Loucy (cell line): ENCODE measurements at regions not wholly inside any gene's neighbourhood (a gene's known extent, or its start where the extent isn't known, plus 50 kb on each side); places are given as distances from the start of the nearest gene placed in this dataset.

Experiments
- H2AFZ ChIP-seq: fragments of 200-600 bp; sonication (generic); 2 replicates; pipeline ENCODE4 v1.6.0; 2016; ENCODE audit warnings: antibody characterized with exemption, mild to moderate bottlenecking, low read length, moderate library complexity
- H3F3A ChIP-seq: fragments of 200-600 bp; 2 replicates; pipeline ENCODE4 v1.6.0; 2016; ENCODE audit warnings: antibody characterized with exemption, low read depth, mild to moderate bottlenecking
- H3K27me3 ChIP-seq: fragments of 200-600 bp; sonication (generic); 2 replicates; pipeline ENCODE4 v1.6.1; 2014; ENCODE audit warnings: low read length, mild to moderate bottlenecking; ENCODE audit not compliant: insufficient read depth, poor library complexity, severe bottlenecking
- H3K36me3 ChIP-seq: fragments of 200-600 bp; sonication (generic); 2 replicates; pipeline ENCODE4 v1.6.1; 2016; ENCODE audit warnings: low read length; ENCODE audit not compliant: insufficient read depth
- H3K4me1 ChIP-seq: fragments of 200-600 bp; sonication (generic); 2 replicates; pipeline ENCODE4 v1.5.1; 2014; ENCODE audit warnings: low read length, mild to moderate bottlenecking; ENCODE audit not compliant: insufficient read depth, poor library complexity, severe bottlenecking
- H3K4me2 ChIP-seq: fragments of 200-600 bp; sonication (generic); 2 replicates; pipeline ENCODE4 v1.6.0; 2014; ENCODE audit warnings: antibody characterized with exemption, low read length, low read depth, mild to moderate bottlenecking; ENCODE audit not compliant: poor library complexity, severe bottlenecking
- H3K4me3 ChIP-seq: fragments of 200-600 bp; sonication (generic); 2 replicates; pipeline ENCODE4 v1.5.1; 2014; ENCODE audit warnings: low read length, mild to moderate bottlenecking, mixed read lengths; ENCODE audit not compliant: poor library complexity, severe bottlenecking
- H3K79me2 ChIP-seq: fragments of 200-600 bp; sonication (generic); 2 replicates; pipeline ENCODE4 v1.6.1; 2014; ENCODE audit warnings: low read length; ENCODE audit not compliant: insufficient read depth
- H3K9ac ChIP-seq: fragments of 200-600 bp; sonication (generic); 2 replicates; pipeline ENCODE4 v1.6.0; 2014; ENCODE audit warnings: mild to moderate bottlenecking, low read depth, low read length, moderate library complexity; ENCODE audit not compliant: poor library complexity, severe bottlenecking
- H3K9me2 ChIP-seq: fragments of 200-600 bp; sonication (generic); replicated peaks from 2 replicates; pipeline ENCODE4 v1.6.1; 2016; ENCODE audit warnings: low read depth, low read length, mixed read lengths
- H3K9me3 ChIP-seq: fragments of 200-600 bp; sonication (generic); 2 replicates; pipeline ENCODE4 v1.6.1; 2014; ENCODE audit warnings: mild to moderate bottlenecking, antibody characterized with exemption, low read length, low read depth; ENCODE audit not compliant: insufficient read depth
- H4K20me1 ChIP-seq: fragments of 200-600 bp; sonication (generic); 2 replicates; pipeline ENCODE4 v1.6.0; 2014; ENCODE audit warnings: antibody characterized with exemption, low read length, mild to moderate bottlenecking; ENCODE audit not compliant: insufficient read depth, poor library complexity, severe bottlenecking
- EZH2phosphoT487 ChIP-seq: fragments of 200-600 bp; IDR thresholded peaks from 2 replicates; pipeline ENCODE4 v1.6.1; 2018; ENCODE audit warnings: antibody characterized with exemption, mild to moderate bottlenecking, moderate library complexity, borderline replicate concordance
- TF ChIP-seq, protein P1 (sequence below): fragments of 200-600 bp; sonication (generic); conservative IDR thresholded peaks from 2 replicates; pipeline ENCODE4 v1.5.1; 2014; ENCODE audit warnings: mild to moderate bottlenecking, antibody characterized with exemption, low read length

DNA sequence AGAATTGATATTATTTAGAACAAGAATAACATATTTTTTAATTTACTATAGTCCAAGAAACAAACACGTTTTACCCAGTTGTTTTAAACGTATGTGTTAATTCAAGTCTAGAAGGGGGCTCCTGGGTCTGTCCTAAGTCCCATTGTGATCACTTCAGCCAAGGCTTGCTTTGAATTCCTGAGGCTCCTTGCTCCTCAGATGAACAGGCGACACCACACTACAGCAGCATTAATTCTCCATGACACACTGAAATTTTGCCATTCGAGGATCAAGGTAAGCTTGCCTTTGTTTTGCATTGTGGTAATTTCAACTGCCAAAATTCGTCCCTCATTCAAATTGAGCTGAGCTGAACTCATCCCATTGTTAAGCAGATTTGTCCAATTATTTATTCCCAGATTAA, 1442.6 kb downstream of the SLITRK5 start:
- no peaks in the 10 kb centered on the region for H3K9me2 ChIP-seq
- H2AFZ ChIP-seq = no peak overlapping the region
- no peaks in the 10 kb centered on the region for H3K27me3 ChIP-seq
- TF ChIP-seq, protein P1, sequence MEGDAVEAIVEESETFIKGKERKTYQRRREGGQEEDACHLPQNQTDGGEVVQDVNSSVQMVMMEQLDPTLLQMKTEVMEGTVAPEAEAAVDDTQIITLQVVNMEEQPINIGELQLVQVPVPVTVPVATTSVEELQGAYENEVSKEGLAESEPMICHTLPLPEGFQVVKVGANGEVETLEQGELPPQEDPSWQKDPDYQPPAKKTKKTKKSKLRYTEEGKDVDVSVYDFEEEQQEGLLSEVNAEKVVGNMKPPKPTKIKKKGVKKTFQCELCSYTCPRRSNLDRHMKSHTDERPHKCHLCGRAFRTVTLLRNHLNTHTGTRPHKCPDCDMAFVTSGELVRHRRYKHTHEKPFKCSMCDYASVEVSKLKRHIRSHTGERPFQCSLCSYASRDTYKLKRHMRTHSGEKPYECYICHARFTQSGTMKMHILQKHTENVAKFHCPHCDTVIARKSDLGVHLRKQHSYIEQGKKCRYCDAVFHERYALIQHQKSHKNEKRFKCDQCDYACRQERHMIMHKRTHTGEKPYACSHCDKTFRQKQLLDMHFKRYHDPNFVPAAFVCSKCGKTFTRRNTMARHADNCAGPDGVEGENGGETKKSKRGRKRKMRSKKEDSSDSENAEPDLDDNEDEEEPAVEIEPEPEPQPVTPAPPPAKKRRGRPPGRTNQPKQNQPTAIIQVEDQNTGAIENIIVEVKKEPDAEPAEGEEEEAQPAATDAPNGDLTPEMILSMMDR = no peak
- TF ChIP-seq EZH2phosphoT487 = no peak
- no peak overlapping the region for H3K4me3 ChIP-seq
- no peak overlapping the region for H3K4me2 ChIP-seq
- no peaks in the 10 kb centered on the region for H3F3A ChIP-seq
- H3K9ac ChIP-seq = no peak overlapping the region
- H4K20me1 ChIP-seq = no peaks in the 10 kb centered on the region
- H3K36me3 ChIP-seq = no peaks in the 10 kb centered on the region
- H3K4me1 ChIP-seq = no peaks in the 10 kb centered on the region
- H3K79me2 ChIP-seq = no peaks in the 10 kb centered on the region
- H3K9me3 ChIP-seq = no peaks in the 10 kb centered on the region

- TF ChIP-seq, protein P1 = peak; percentile 46
- no peak for TF ChIP-seq EZH2phosphoT487
- no peaks in the 10 kb centered on the region for H3F3A ChIP-seq
Measured at GRCh38 chr13:89115307-89115706, 1444.1 kb downstream of the SLITRK5 start.

DNA sequence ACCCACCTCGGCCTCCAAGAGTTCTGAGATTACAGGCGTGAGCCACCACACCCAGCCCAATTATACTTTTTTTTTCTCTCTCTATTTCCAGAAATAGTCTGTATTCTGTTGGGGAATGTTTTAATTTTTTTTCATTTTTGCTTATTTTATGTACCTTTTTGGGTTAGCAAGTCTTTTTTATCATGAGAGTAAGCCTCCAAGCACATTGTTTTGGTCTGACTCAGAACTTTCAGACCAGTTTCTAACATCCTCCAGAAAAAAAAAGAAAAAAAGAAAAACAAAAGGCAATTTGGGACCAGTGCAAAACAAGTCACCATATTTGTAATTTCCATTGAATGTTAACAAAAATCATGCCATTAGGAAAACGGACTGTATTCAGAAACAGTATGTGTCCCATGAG, 1465.5 kb downstream of the SLITRK5 start:
- Histone ChIP-seq H3K4me1 (no peaks in the 10 kb centered on the region), H3F3A (no peaks in the 10 kb centered on the region), H3K27me3 (no peaks in the 10 kb centered on the region), H3K36me3 (no peaks in the 10 kb centered on the region), H3K9me3 (no peaks in the 10 kb centered on the region), H3K9ac (no peak overlapping the region), H3K9me2 (no peaks in the 10 kb centered on the region), H3K4me2 (no peak overlapping the region), H2AFZ (no peak overlapping the region), H3K4me3 (no peak overlapping the region), H3K79me2 (no peaks in the 10 kb centered on the region), H4K20me1 (no peaks in the 10 kb centered on the region)
- no peak for TF ChIP-seq EZH2phosphoT487
- TF ChIP-seq, protein P1 = no peak

More at GRCh38 chr13:89115307-89115706, 1444.1 kb downstream of the SLITRK5 start:
- no peaks in the 10 kb centered on the region for H3K27me3 ChIP-seq
- no peak overlapping the region for H3K4me2 ChIP-seq
- no peaks in the 10 kb centered on the region for H3K36me3 ChIP-seq
- H4K20me1 ChIP-seq = no peaks in the 10 kb centered on the region
- no peaks in the 10 kb centered on the region for H3K9me3 ChIP-seq
- H3K9me2 ChIP-seq = no peaks in the 10 kb centered on the region
- H3K79me2 ChIP-seq = no peaks in the 10 kb centered on the region
- H3K4me1 ChIP-seq = no peaks in the 10 kb centered on the region
- H3K9ac ChIP-seq = no peak overlapping the region
- H3K4me3 ChIP-seq = no peak overlapping the region
- H2AFZ ChIP-seq = no peak overlapping the region
